Body of pancreas (tissue), 4 donors: ENCODE measurements at regions not wholly inside any gene's neighbourhood (a gene's known extent, or its start where the extent isn't known, plus 50 kb on each side); places are given as distances from the start of the nearest gene placed in this dataset.

Experiments used
- ATAC-seq: fragments of 150-250 bp; one replicate; pipeline ENCODE4 v1.9.1; 2016
- DNase-seq, 4 donors: peaks; one replicate each; pipeline ENCODE4 v3.0.0-alpha.2; 2019
- H3K27ac ChIP-seq, 4 donors: fragments of 200-600 bp; sonication (generic); 1 replicate in 3 of 4; 2 replicates in 1 of 4; pipeline versions ENCODE4 v1.5.1 to v1.6.1; 2016 to 2019; ENCODE audit warnings: mild to moderate bottlenecking in 1 of 4, mixed read lengths in 1 of 4, moderate library complexity in 1 of 4
- H3K27me3 ChIP-seq, 2 donors: fragments of 200-600 bp; sonication (generic); one replicate each; pipeline ENCODE4 v1.6.0; 2016; ENCODE audit warnings: mild to moderate bottlenecking in 1 of 2
- H3K36me3 ChIP-seq, 2 donors: fragments of 200-600 bp; sonication (generic); replicated peaks in 1 of 2; 2 replicates each; pipeline ENCODE4 v1.5.1; 2016; ENCODE audit warnings: low read depth in 2 of 2; ENCODE audit not compliant: insufficient read depth in 1 of 2
- H3K4me1 ChIP-seq: fragments of 200-600 bp; sonication (generic); one replicate; pipeline ENCODE4 v1.6.0; 2016
- H3K4me3 ChIP-seq, 2 donors: fragments of 200-600 bp; sonication (generic); 1 replicate in 1 of 2; 2 replicates in 1 of 2; pipeline ENCODE4 v1.5.1; 2016 to 2019
- H3K9me3 ChIP-seq, 3 donors: fragments of 200-600 bp; sonication (generic); 1 replicate in 2 of 3; 2 replicates in 1 of 3; pipeline ENCODE4 v1.5.1; 2016
- POLR2A ChIP-seq, 3 donors: fragments of 450-650 bp; IDR thresholded peaks; one replicate each; pipeline ENCODE4 v1.6.1; 2016; ENCODE audit warnings: antibody characterized with exemption in 3 of 3, mild to moderate bottlenecking in 2 of 3
- WGBS, 2 donors: methylation state at CpG; one replicate each; pipeline ENCODE4 v1.1.5; 2017; 5-methylcytosine and 5-hydroxymethylcytosine counted together
- intact Hi-C: fragments of 100-400 bp; cut with DNase I; formaldehyde crosslinking; loops from one replicate; pipeline ENCODE4 v1.15.1; 2023
- TF ChIP-seq, protein P1 (sequence below), 7 experiments: fragments of 450-650 bp in 4 of 7; fragments of 200-600 bp in 3 of 7; sonication (generic) in 3 of 7; IDR thresholded peaks; one replicate each; pipeline ENCODE4 v1.5.1; 2016 to 2019; ENCODE audit warnings: antibody characterized with exemption in 7 of 7

DNA sequence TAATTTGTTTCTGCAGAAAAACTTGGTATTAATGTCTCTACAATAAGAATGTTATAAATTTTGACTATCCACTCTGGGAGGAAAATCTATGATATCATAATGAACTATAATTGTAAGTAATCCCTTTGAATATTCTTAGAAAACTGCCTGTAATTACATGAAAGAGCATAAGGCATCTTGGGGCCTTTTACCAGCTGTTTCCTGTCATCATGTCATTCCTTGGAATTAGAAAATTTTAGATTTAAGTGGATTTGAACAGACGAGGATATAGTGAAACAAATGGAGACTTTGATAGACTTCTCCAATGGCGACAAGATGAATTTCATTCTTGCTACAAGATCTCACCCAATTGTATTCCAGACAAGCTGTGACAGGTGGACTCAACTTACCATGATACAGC, 423.4 kb upstream of the FLRT2 start:
- ATAC-seq: no peak
- Histone ChIP-seq H3K27me3 (no peaks in the 10 kb centered on the region), H3K36me3 (no peaks in the 10 kb centered on the region), H3K27ac (no peak overlapping the region), H3K4me1 (no peaks in the 10 kb centered on the region), H3K9me3 (no peaks in the 10 kb centered on the region), H3K4me3 (no peak overlapping the region)
- 81 to 82% methylated on average over 2 of the region's 2 CpGs for WGBS, 2 donors
- TF ChIP-seq, protein P1, sequence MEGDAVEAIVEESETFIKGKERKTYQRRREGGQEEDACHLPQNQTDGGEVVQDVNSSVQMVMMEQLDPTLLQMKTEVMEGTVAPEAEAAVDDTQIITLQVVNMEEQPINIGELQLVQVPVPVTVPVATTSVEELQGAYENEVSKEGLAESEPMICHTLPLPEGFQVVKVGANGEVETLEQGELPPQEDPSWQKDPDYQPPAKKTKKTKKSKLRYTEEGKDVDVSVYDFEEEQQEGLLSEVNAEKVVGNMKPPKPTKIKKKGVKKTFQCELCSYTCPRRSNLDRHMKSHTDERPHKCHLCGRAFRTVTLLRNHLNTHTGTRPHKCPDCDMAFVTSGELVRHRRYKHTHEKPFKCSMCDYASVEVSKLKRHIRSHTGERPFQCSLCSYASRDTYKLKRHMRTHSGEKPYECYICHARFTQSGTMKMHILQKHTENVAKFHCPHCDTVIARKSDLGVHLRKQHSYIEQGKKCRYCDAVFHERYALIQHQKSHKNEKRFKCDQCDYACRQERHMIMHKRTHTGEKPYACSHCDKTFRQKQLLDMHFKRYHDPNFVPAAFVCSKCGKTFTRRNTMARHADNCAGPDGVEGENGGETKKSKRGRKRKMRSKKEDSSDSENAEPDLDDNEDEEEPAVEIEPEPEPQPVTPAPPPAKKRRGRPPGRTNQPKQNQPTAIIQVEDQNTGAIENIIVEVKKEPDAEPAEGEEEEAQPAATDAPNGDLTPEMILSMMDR (IDR thresholded peaks at IDR 0.05): no peak
- no peak for TF ChIP-seq POLR2A (IDR thresholded peaks at IDR 0.05)
- intact Hi-C loops: no loop called here
- DNase-seq: no peak

DNA sequence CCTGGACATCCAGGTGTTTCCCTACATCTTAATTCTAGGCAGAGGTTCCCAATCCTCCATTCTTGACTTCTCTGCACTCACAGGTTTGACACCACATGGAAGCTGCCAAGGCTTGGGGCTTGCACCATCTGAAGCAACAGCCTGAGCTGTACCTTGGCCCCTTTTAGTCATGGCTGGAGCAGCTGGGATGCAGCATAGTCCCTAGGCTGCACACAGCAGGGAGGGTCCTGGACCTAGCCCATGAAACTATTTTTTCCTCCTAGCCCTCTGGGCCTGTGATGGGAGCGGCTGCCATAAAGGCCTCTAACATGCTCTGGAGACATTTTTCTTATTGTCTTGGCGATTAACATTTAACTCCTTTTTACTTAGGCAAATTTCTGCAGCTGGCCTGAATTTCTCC, 417.2 kb upstream of the FLRT2 start:
- TF ChIP-seq POLR2A (IDR thresholded peaks at IDR 0.05): no peak
- TF ChIP-seq, protein P1 (IDR thresholded peaks at IDR 0.05): no peak
- no peaks in the 10 kb centered on the region for H3K4me1 ChIP-seq
- DNase-seq: no peak
- H3K27me3 ChIP-seq: no peaks in the 10 kb centered on the region
- no peak for ATAC-seq
- H3K4me3 ChIP-seq: no peak overlapping the region
- peaks cover 0 to 6% (median 0%) of the 10 kb centered on the region in 3 donors for H3K9me3 ChIP-seq
- WGBS, 2 donors: 88 to 89% methylated on average over 2 of the region's 2 CpGs
- no peak overlapping the region for H3K27ac ChIP-seq
- intact Hi-C loops: no loop called here
- H3K36me3 ChIP-seq: no peaks in the 10 kb centered on the region

DNA sequence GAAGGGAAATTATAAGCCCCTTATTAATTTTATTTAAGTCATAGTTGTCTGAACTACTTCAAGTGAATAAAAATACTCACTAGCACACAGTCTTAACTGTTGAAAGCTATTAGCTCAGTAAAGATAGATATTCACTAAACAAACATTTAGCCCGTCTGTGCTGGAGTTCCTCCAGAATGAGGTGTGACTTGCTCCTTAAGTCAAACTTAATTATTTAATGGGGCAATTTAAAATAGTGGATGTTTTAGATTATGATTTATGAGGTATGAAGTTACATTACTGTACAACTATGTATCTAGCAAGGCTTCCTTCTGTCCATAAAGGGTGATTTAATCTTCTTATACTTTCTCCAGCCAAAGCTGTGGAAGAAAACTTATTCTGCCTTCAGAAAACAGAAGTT, 414.0 kb upstream of the FLRT2 start:
- no peak for TF ChIP-seq POLR2A (IDR thresholded peaks at IDR 0.05)
- TF ChIP-seq, protein P1 (IDR thresholded peaks at IDR 0.05): no peak
- intact Hi-C loops: no loop called here
- no peak overlapping the region for H3K4me3 ChIP-seq
- peaks cover 0 to 6% (median 0%) of the 10 kb centered on the region in 3 donors for H3K9me3 ChIP-seq
- 12 to 19% methylated on average over 1 of the region's 1 CpG for WGBS, 2 donors
- no peaks in the 10 kb centered on the region for H3K4me1 ChIP-seq
- H3K27ac ChIP-seq: no peak overlapping the region
- ATAC-seq: no peak
- no peaks in the 10 kb centered on the region for H3K27me3 ChIP-seq
- H3K36me3 ChIP-seq: no peaks in the 10 kb centered on the region
- DNase-seq: peak in 1 of 4 donors; percentile 8

DNA sequence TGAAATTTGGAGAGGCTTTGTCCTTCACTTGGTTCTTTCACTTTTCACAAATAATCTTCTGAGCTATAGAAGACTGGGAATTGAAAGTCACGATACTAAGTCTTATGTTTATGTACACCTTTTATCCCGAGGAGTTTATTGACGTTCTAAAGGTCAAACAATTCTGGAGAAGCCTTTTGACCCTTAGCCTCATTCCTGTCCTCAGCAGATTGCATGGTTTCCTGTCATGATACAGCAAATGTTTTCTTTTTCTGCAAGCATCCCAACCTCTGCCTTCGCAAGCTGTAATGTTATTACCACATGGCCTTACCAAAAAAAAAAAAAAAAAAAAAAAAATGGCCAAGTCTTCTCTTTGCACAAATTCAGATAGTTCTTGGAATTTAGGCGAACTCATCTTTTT, 411.7 kb upstream of the FLRT2 start:
- no peak overlapping the region for H3K27ac ChIP-seq
- TF ChIP-seq, protein P1 (IDR thresholded peaks at IDR 0.05): no peak
- no peak for TF ChIP-seq POLR2A (IDR thresholded peaks at IDR 0.05)
- 46 to 54% methylated on average over 5 of the region's 5 CpGs for WGBS, 2 donors
- H3K4me1 ChIP-seq: no peaks in the 10 kb centered on the region
- ATAC-seq (no peak), DNase-seq (no peak)
- H3K4me3 ChIP-seq: no peak overlapping the region
- intact Hi-C loops: no loop called here
- H3K9me3 ChIP-seq: no peaks in the 10 kb centered on the region
- H3K36me3 ChIP-seq: no peaks in the 10 kb centered on the region
- no peaks in the 10 kb centered on the region for H3K27me3 ChIP-seq

DNA sequence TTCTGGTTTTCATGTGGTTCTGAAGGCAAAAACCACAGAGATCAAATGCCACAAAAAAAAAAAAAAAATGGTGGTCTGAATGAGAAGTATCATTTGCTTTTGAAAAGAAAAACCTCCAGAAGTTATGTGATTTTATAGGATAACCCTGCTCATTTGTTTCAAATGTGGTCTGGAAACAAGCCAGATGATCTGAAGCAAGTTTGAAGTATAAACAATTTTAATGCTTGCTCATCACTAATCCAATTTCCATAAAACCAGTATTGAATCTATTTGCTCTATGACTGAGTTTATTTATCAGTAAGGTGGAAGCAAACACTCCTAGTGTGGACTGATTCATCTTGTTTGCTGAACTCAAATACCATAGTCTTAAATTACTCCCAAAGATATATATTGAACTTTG, 407.3 kb upstream of the FLRT2 start:
- DNase-seq (no peak), ATAC-seq (no peak)
- no peaks in the 10 kb centered on the region for H3K9me3 ChIP-seq
- intact Hi-C loops: no loop called here
- H3K4me3 ChIP-seq: no peak overlapping the region
- no peaks in the 10 kb centered on the region for H3K36me3 ChIP-seq
- no peak overlapping the region for H3K27ac ChIP-seq
- no peak for TF ChIP-seq POLR2A (IDR thresholded peaks at IDR 0.05)
- TF ChIP-seq, protein P1 (IDR thresholded peaks at IDR 0.05): no peak
- H3K27me3 ChIP-seq: no peaks in the 10 kb centered on the region
- no peaks in the 10 kb centered on the region for H3K4me1 ChIP-seq
